GM12891 (cell line): ENCODE measurements at regions not wholly inside any gene's neighbourhood (a gene's known extent, or its start where the extent isn't known, plus 50 kb on each side); places are given as distances from the start of the nearest gene placed in this dataset.

Experiments used
- PAX5 ChIP-seq: IDR thresholded peaks from 2 replicates; pipeline ENCODE4 v1.6.1; 2011; ENCODE audit warnings: low read length, moderate library complexity, mild to moderate bottlenecking; ENCODE audit not compliant: insufficient read depth, severe bottlenecking
- POLR2A ChIP-seq: IDR thresholded peaks from 2 replicates; pipeline ENCODE4 v1.6.1; 2011; ENCODE audit warnings: low read depth, low read length, control low read depth
- POLR2AphosphoS5 ChIP-seq: IDR thresholded peaks from 2 replicates; pipeline ENCODE4 v1.6.1; 2011; ENCODE audit warnings: low read depth, low read length, control low read depth

DNA sequence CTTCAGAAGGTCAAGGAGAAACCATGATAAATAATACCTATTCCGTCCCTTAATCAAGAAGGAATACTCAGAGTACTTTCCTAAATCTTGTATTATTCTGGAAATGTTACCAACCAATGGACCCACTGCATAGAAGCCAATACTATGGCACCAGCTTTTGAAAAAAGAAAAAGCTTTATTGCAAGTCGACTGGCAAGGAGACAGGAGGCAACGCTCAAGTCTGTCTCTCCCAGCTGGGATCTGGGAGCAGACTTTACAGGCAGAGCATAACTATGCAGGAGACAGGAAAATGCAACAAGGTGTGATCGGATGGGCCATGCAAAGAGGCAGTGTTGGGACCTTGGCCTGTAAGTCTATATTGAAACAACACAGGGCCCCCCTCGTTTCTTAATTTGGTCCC, 132.4 kb downstream of the CHD9NB start:
- TF ChIP-seq POLR2AphosphoS5 (no peak), POLR2A (no peak), PAX5 (no peak)
